Tibial artery (tissue), 4 donors: ENCODE measurements at regions not wholly inside any gene's neighbourhood (a gene's known extent, or its start where the extent isn't known, plus 50 kb on each side); places are given as distances from the start of the nearest gene placed in this dataset.

Source experiments
- DNase-seq, 2 donors: peaks; one replicate each; pipeline ENCODE4 v3.0.0-alpha.2; 2019
- H3K27ac ChIP-seq, 2 donors: fragments of 200-600 bp; sonication (generic) in 1 of 2; 1 replicate in 1 of 2; 2 replicates in 1 of 2; pipeline ENCODE4 v1.5.1; 2018 to 2019; ENCODE audit warnings: mild to moderate bottlenecking in 1 of 2
- H3K27me3 ChIP-seq, 2 donors: fragments of 200-600 bp; sonication (generic) in 1 of 2; one replicate each; pipeline versions ENCODE4 v1.5.1 to v1.6.0; 2016 to 2019
- H3K36me3 ChIP-seq, 3 donors: fragments of 200-600 bp; sonication (generic) in 2 of 3; one replicate each; pipeline ENCODE4 v1.5.1; 2016 to 2019; ENCODE audit warnings: mild to moderate bottlenecking in 2 of 3
- H3K4me1 ChIP-seq, 4 donors: fragments of 200-600 bp; sonication (generic) in 2 of 4; 1 replicate in 3 of 4; 2 replicates in 1 of 4; pipeline ENCODE4 v1.5.1; 2016 to 2019
- H3K4me3 ChIP-seq, 2 donors: fragments of 200-600 bp; sonication (generic) in 1 of 2; 1 replicate in 1 of 2; 2 replicates in 1 of 2; pipeline ENCODE4 v1.5.1; 2018 to 2019; ENCODE audit warnings: mild to moderate bottlenecking in 2 of 2
- H3K9me3 ChIP-seq, 3 donors: fragments of 200-600 bp; sonication (generic) in 1 of 3; one replicate each; pipeline ENCODE4 v1.5.1; 2016 to 2019
- intact Hi-C: fragments of 100-400 bp; cut with DNase I; formaldehyde crosslinking; loops from one replicate; pipeline ENCODE4 v1.15.0; 2023; ENCODE audit warnings: low total_unique reads
- TF ChIP-seq, protein P1 (sequence below), 2 experiments: fragments of 200-600 bp in 1 of 2; fragments of 450-650 bp in 1 of 2; IDR thresholded peaks; one replicate each; pipeline ENCODE4 v1.5.1; 2017 to 2019; ENCODE audit warnings: antibody characterized with exemption in 2 of 2, mild to moderate bottlenecking in 1 of 2, moderate library complexity in 1 of 2

DNA sequence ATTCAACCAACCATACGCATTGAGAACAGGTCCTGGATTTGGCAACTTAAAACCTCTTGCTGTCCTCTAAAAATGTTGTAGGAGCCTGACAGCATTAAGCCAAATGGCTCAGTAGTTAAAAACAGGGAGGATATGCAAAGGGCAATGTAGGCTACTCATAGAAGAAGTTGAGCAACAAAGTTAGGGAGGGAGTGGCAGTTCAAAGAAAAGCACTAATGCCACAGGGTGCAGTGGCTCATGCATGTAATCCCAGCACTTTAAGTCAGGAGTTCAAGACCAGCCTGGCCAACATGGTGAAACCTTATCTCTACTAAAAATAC, 92.9 kb upstream of the ERG start:
- H3K9me3 ChIP-seq: no peaks in the 10 kb centered on the region
- peaks cover 0 to 52% (median 7%) of the 10 kb centered on the region in 4 donors for H3K4me1 ChIP-seq
- no peaks in the 10 kb centered on the region for H3K27me3 ChIP-seq
- H3K27ac ChIP-seq: peak overlapping the region in 1 of 2 donors; percentile 53
- TF ChIP-seq, protein P1, sequence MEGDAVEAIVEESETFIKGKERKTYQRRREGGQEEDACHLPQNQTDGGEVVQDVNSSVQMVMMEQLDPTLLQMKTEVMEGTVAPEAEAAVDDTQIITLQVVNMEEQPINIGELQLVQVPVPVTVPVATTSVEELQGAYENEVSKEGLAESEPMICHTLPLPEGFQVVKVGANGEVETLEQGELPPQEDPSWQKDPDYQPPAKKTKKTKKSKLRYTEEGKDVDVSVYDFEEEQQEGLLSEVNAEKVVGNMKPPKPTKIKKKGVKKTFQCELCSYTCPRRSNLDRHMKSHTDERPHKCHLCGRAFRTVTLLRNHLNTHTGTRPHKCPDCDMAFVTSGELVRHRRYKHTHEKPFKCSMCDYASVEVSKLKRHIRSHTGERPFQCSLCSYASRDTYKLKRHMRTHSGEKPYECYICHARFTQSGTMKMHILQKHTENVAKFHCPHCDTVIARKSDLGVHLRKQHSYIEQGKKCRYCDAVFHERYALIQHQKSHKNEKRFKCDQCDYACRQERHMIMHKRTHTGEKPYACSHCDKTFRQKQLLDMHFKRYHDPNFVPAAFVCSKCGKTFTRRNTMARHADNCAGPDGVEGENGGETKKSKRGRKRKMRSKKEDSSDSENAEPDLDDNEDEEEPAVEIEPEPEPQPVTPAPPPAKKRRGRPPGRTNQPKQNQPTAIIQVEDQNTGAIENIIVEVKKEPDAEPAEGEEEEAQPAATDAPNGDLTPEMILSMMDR (IDR thresholded peaks at IDR 0.05): no peak
- intact Hi-C loops: loop anchor here (10.0 kb wide), 1 partner anchor 54 kb away; no protein-coding TSS in a partner anchor
- H3K36me3 ChIP-seq: no peaks in the 10 kb centered on the region
- DNase-seq: no peak
- H3K4me3 ChIP-seq: no peak overlapping the region

DNA sequence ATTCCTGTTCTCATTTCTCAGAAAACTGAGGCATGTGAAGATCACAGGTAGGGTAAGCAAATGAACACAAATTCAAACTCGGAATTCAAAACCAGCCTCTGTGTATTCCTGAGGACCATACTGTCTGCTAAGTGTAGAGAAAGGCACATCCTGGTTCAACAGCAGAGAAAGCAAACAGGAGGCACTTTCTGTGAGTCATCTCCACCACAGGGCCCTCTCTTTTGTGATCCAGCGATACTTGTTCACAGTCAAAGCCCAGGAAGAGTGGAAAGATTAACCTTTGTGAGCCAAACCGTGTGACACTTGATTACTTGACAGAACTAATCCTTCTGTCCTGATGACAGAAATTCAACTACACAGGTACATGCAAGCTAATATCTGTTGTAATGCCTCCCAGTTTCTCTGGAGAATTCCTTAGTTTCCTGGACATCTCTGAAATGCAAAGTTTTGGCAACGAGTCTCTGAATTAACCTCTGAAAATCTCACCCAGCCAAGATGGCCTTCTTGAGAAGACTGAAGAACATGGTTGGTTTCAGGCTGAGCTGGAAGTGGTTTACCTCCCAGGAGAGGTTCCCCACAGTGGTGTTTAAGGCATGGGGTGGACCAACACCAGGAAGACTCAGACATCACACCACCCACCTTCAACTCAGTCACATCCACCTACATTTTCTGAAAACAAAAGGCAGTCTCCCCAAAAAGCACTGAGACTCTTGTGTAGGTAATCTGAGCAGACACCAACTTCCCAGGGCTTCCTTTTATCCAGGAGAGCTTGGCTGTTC, 98.2 kb upstream of the ERG start:
- peak overlapping the region in 1 of 2 donors; percentile 4 for H3K27ac ChIP-seq
- H3K27me3 ChIP-seq: no peaks in the 10 kb centered on the region
- TF ChIP-seq, protein P1 (IDR thresholded peaks at IDR 0.05): no peak
- intact Hi-C loops: loop anchor here (10.0 kb wide), 1 partner anchor 48 kb away; no protein-coding TSS in a partner anchor
- no peak overlapping the region for H3K4me3 ChIP-seq
- H3K9me3 ChIP-seq: no peaks in the 10 kb centered on the region
- DNase-seq: no peak
- peaks cover 0 to 58% (median 16%) of the 10 kb centered on the region in 4 donors for H3K4me1 ChIP-seq
- no peaks in the 10 kb centered on the region for H3K36me3 ChIP-seq

DNA sequence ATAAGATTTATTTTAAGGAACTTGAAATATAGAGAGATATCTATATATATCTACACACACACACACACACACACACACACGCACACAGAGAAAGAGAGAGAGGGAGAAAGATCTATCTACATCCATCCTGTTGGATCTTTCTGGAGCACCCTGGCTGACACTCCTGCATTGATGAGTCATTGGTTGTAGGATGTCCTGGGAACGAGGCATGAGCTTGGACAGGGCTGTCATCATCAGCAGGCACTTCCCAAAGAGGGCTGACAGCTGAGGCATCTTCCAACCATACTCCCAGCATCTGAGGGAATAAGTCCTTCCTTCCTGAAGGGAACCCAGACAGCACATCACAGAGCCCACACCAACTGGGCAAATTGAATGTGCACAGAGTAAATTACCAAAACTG, 99.1 kb upstream of the ERG start:
- intact Hi-C loops: loop anchor here (10.0 kb wide), 1 partner anchor 47 kb away; no protein-coding TSS in a partner anchor
- Histone ChIP-seq H3K4me3 (no peak overlapping the region), H3K9me3 (no peaks in the 10 kb centered on the region), H3K27me3 (no peaks in the 10 kb centered on the region), H3K27ac (no peak overlapping the region), H3K4me1 (peaks cover 0 to 56% (median 13%) of the 10 kb centered on the region in 4 donors), H3K36me3 (no peaks in the 10 kb centered on the region)
- DNase-seq: no peak
- TF ChIP-seq, protein P1 (IDR thresholded peaks at IDR 0.05): no peak

DNA sequence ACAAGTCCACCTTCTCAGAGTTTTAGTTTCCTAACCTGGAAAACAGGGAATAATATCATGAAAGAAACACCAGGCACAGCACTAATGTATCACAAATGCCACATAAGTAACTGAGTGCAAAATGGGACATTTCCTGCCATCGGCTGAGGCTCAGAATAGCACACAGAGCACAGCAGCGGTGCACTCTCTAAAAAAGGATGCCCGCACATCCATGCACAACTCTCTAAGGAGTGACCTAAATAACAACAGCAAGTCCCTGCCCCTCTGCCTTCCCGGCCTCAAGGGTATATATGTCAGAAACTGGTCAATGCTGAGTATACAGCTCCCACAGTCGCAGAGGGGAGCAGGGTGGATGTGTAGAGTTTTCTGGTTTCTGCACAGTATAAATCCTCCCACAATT, 100.1 kb upstream of the ERG start:
- no peak for DNase-seq
- no peaks in the 10 kb centered on the region for H3K27me3 ChIP-seq
- peaks cover 0 to 47% (median 13%) of the 10 kb centered on the region in 4 donors for H3K4me1 ChIP-seq
- H3K9me3 ChIP-seq: no peaks in the 10 kb centered on the region
- intact Hi-C loops: loop anchor here (10.0 kb wide), 1 partner anchor 46 kb away; no protein-coding TSS in a partner anchor
- TF ChIP-seq, protein P1 (IDR thresholded peaks at IDR 0.05): no peak
- no peaks in the 10 kb centered on the region for H3K36me3 ChIP-seq
- H3K4me3 ChIP-seq: no peak overlapping the region
- H3K27ac ChIP-seq: peak overlapping the region in 1 of 2 donors; percentile 51

DNA sequence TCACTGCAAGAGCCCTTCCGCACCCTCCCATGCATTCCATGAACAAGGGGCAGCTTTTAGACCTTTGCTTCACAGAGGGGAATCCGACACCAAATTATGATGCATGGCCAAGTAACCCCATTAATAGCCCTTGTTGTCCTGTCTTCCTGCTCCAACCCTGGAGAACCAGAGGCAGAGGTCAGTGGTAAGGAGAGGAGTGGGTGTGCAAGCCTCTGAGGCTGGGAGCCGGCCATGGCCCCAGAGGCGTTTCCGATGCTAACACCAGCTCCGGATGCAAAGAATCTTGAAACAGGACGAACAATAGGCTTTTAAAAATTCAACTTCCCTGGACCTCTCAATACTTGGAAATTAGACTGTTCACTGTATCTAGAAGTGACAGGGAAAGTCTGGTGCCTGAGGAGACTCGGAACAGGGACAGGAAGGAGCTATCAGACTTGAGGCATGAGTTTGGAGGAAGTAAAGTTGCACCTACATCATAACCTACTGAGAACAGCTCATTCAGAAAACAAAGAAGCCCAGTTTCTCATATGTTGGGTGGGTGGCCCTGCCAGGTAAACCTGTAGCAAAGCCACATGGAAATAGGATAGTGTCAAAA, 101.2 kb upstream of the ERG start:
- DNase-seq: no peak
- Histone ChIP-seq H3K9me3 (no peaks in the 10 kb centered on the region), H3K4me1 (peaks cover 0 to 38% (median 14%) of the 10 kb centered on the region in 4 donors), H3K27me3 (no peaks in the 10 kb centered on the region), H3K36me3 (no peaks in the 10 kb centered on the region), H3K27ac (no peak overlapping the region), H3K4me3 (no peak overlapping the region)
- TF ChIP-seq, protein P1 (IDR thresholded peaks at IDR 0.05): no peak
- intact Hi-C loops: loop anchor here (10.0 kb wide), 1 partner anchor 45 kb away; no protein-coding TSS in a partner anchor
